Transverse colon (tissue), 4 donors: ENCODE measurements at regions not wholly inside any gene's neighbourhood (a gene's known extent, or its start where the extent isn't known, plus 50 kb on each side); places are given as distances from the start of the nearest gene placed in this dataset.

Experiments used
- DNase-seq: peaks from one replicate; pipeline ENCODE4 v3.0.0-alpha.2; 2019
- H3K27ac ChIP-seq, 4 donors: fragments of 200-600 bp; sonication (generic); 2 replicates each; pipeline ENCODE4 v1.5.1; 2016 to 2018; ENCODE audit warnings: inconsistent platforms in 4 of 4
- H3K27me3 ChIP-seq: fragments of 200-600 bp; sonication (generic); 2 replicates; pipeline ENCODE4 v1.5.1; 2017; ENCODE audit warnings: inconsistent platforms
- H3K36me3 ChIP-seq, 4 donors: fragments of 200-600 bp; sonication (generic); 2 replicates each; pipeline ENCODE4 v1.5.1; 2017 to 2019; ENCODE audit warnings: inconsistent platforms in 4 of 4
- H3K4me1 ChIP-seq, 4 donors: fragments of 200-600 bp; sonication (generic); 2 replicates each; pipeline ENCODE4 v1.5.1; 2017 to 2020; ENCODE audit warnings: inconsistent platforms in 4 of 4
- H3K4me3 ChIP-seq, 4 donors: fragments of 200-600 bp; sonication (generic); 1 replicate in 1 of 4; 2 replicates in 3 of 4; pipeline versions ENCODE4 v1.5.1 to v1.6.1; 2017 to 2019; ENCODE audit warnings: inconsistent platforms in 4 of 4
- H3K9me3 ChIP-seq, 2 donors: fragments of 200-600 bp; sonication (generic); 2 replicates each; pipeline ENCODE4 v1.5.1; 2017 to 2019; ENCODE audit warnings: inconsistent platforms in 2 of 2
- EP300 ChIP-seq: sonication (generic); formaldehyde crosslinking; IDR thresholded peaks from one replicate; pipeline ENCODE4 v1.6.1; 2017; ENCODE audit warnings: antibody characterized with exemption, low read depth
- POLR2A ChIP-seq: fragments of 450-650 bp; IDR thresholded peaks from one replicate; pipeline ENCODE4 v1.6.1; 2016; ENCODE audit warnings: antibody characterized with exemption, mild to moderate bottlenecking, moderate library complexity
- POLR2AphosphoS5 ChIP-seq, 3 donors: sonication (generic); formaldehyde crosslinking; IDR thresholded peaks; one replicate each; pipeline ENCODE4 v1.6.1; 2016; ENCODE audit warnings: antibody characterized with exemption in 3 of 3
- WGBS, 2 donors: methylation state at CpG; one replicate each; pipeline ENCODE4 v1.1.5; 2018; ENCODE audit warnings: low coverage in 1 of 2; 5-methylcytosine and 5-hydroxymethylcytosine counted together
- in situ Hi-C, 4 donors: fragments of 200-750 bp; cut with MboI; loops; one replicate each; pipeline versions ENCODE4 v1.15.0 to v1.15.1; 2017; ENCODE audit warnings: low sequenced_read_pairs in 3 of 4, low pct_ligation_motif_present in 1 of 4, low pct_unique_long_range_greater_than_20kb in 1 of 4
- intact Hi-C: fragments of 100-400 bp; cut with DNase I; formaldehyde crosslinking; loops from one replicate; pipeline ENCODE4 v1.15.1; 2023; ENCODE audit warnings: low total_unique reads
- TF ChIP-seq, protein P1 (sequence below), 5 experiments: fragments of 200-600 bp in 3 of 5; fragments of 450-650 bp in 2 of 5; sonication (generic) in 3 of 5; IDR thresholded peaks; 1 replicate in 2 of 5; 2 replicates in 3 of 5; pipeline ENCODE4 v1.5.1; 2016 to 2017; ENCODE audit warnings: antibody characterized with exemption in 5 of 5, inconsistent platforms in 3 of 5, mild to moderate bottlenecking in 2 of 5, moderate library complexity in 1 of 5

DNA sequence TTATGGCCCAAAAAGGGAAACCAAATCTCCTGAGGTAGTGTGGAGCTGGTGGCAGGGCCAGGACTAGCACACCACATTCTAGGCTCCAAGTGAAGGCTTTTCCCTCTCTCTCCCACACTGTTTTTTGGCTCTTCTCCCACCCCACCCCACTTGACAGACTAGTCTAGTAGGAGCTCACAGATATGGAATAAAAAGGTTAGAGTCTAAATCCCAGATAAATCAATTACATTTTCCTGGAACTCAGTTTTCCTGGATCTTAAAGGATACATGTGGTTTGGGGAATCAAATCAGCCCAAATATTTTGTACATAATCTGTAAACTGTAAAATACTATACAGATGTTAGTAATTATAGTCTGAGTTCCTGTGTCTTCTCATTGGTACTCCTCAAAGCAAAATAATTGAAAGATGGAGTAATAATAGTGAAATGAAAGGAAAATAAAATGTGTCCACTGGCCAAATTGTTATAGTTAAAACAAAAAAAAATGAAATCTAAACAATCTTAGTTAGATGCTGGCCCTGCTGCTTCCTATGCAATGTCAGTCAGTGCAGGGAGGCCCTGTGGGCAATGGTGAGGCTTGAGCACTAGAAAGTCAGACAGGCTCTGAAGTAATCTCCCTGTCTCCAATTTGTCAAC lies 370.4 kb upstream of the CPEB2 start:
- Histone ChIP-seq H3K4me1 (no peaks in the 10 kb centered on the region), H3K27ac (no peak overlapping the region), H3K9me3 (peaks cover 0 to 6% of the 10 kb centered on the region in 2 donors), H3K4me3 (no peak overlapping the region), H3K36me3 (no peaks in the 10 kb centered on the region), H3K27me3 (no peaks in the 10 kb centered on the region)
- TF ChIP-seq POLR2AphosphoS5 (IDR thresholded peaks at IDR 0.05): no peak
- no peak for DNase-seq
- intact Hi-C loops (no loop called here), in situ Hi-C loops (no loop called here)

DNA sequence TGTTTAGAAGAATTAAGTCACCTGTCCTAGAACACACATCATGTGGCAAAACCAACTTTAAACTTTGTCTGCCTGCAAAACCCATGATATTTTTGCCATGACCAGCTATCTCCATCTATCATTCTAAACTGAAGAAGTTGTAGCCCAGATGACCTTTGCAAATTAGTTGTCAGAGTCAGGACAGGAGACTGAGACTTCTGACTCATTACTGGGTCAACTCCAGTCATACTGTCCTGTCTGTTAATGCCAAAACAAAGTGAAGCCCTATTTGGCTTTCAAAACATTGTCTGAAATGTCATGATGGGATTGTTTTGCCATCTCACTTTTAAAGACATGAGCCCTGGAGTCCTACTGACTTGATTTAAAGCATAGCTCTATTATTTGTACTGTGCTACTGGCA lies 365.7 kb upstream of the CPEB2 start:
- intact Hi-C loops (no loop called here), in situ Hi-C loops (no loop called here)
- Histone ChIP-seq H3K9me3 (peaks cover 0 to 6% of the 10 kb centered on the region in 2 donors), H3K36me3 (no peaks in the 10 kb centered on the region), H3K27ac (no peak overlapping the region), H3K4me3 (no peak overlapping the region), H3K27me3 (no peaks in the 10 kb centered on the region), H3K4me1 (no peaks in the 10 kb centered on the region)
- TF ChIP-seq, protein P1, sequence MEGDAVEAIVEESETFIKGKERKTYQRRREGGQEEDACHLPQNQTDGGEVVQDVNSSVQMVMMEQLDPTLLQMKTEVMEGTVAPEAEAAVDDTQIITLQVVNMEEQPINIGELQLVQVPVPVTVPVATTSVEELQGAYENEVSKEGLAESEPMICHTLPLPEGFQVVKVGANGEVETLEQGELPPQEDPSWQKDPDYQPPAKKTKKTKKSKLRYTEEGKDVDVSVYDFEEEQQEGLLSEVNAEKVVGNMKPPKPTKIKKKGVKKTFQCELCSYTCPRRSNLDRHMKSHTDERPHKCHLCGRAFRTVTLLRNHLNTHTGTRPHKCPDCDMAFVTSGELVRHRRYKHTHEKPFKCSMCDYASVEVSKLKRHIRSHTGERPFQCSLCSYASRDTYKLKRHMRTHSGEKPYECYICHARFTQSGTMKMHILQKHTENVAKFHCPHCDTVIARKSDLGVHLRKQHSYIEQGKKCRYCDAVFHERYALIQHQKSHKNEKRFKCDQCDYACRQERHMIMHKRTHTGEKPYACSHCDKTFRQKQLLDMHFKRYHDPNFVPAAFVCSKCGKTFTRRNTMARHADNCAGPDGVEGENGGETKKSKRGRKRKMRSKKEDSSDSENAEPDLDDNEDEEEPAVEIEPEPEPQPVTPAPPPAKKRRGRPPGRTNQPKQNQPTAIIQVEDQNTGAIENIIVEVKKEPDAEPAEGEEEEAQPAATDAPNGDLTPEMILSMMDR (IDR thresholded peaks at IDR 0.05): no peak
- TF ChIP-seq EP300: no peak
- no peak for TF ChIP-seq POLR2AphosphoS5 (IDR thresholded peaks at IDR 0.05)
- TF ChIP-seq POLR2A: no peak
- no peak for DNase-seq

DNA sequence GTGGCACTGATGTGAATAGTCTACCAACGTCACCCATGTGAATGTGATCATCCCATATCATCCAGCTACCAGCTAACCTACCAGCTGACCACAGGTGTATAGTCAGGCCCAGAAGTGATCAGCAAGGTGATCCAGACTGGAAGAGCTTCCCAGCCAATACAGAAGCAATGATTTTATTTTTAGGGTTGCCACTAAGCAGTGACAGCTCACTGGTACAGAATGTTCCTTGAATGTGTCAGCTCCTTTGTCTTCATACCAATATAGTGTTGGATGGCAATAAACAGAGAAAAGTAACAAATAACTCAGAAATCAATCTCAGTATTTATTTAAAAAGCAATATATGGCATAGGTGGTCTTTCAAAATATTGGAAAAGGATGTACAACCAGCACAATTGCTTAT lies 361.8 kb upstream of the CPEB2 start:
- Histone ChIP-seq H3K27me3 (no peaks in the 10 kb centered on the region), H3K4me1 (no peaks in the 10 kb centered on the region), H3K9me3 (no peaks in the 10 kb centered on the region), H3K4me3 (no peak overlapping the region), H3K36me3 (no peaks in the 10 kb centered on the region), H3K27ac (no peak overlapping the region)
- TF ChIP-seq POLR2A: no peak
- TF ChIP-seq EP300: no peak
- no peak for TF ChIP-seq POLR2AphosphoS5 (IDR thresholded peaks at IDR 0.05)
- in situ Hi-C loops (no loop called here), intact Hi-C loops (no loop called here)
- 67% methylated on average over 1 of the region's 1 CpG; no CpG with 5 or more reads in 1 of the 2 donors for WGBS, 2 donors
- no peak for DNase-seq

DNA sequence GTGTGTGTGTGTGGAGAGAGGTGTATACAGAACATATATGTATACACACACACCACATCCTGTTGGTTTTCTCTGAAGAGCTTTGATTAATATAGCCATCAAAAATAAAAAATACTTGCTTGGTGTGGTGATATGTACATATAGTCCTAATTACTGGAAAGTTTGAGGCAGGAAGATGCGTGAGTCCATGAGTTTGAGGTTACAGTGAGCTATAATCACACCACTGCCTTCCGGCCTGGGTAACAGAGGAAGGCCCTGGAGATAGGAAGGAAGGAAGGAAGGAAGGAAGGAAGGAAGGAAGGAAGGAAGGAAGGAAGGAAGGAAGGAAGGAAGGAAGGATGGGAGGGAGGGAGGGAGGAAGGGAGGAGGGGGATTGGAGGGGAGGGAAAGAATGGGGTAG lies 360.4 kb upstream of the CPEB2 start:
- Histone ChIP-seq H3K27ac (no peak overlapping the region), H3K36me3 (no peaks in the 10 kb centered on the region), H3K4me3 (no peak overlapping the region), H3K27me3 (no peaks in the 10 kb centered on the region), H3K9me3 (no peaks in the 10 kb centered on the region), H3K4me1 (no peaks in the 10 kb centered on the region)
- no peak for DNase-seq
- intact Hi-C loops: no loop called here
- in situ Hi-C loops: no loop called here
- 60 to 62% methylated on average over 2 of the region's 2 CpGs for WGBS, 2 donors
- TF ChIP-seq POLR2AphosphoS5 (IDR thresholded peaks at IDR 0.05) (no peak), EP300 (no peak), POLR2A (no peak)
- TF ChIP-seq, protein P1 (IDR thresholded peaks at IDR 0.05): no peak

DNA sequence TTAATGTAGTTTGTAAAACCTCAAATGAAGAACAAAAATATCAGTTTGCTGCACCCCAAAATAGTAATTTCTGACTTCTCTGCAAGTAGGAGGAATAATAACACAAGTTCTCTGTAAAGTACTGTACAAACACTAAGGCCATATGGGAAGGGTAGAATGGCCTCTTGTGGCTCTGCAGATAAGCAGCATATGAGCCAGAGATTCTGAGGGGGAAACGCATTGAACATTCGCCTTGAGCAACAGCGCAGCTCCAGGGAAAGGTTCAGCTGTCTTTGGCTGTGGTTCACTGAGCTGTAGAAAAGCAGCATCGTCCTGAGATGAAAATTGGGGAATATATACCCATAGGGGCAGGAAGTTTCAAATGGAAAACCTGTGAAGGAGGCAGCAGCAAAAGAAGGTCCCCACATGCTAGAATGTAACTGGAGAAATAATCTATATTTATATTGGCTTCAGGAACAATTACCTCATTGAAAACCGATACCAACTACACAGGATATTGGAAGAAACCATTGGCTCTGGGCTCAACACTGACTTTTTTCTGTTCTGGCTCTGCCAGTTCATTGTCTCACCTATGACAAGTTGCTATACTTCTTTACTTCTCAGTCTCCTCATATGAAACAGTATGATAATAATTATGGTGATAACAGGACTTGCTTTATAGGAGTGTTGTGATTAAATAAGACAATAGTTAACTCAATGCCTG lies 357.6 kb upstream of the CPEB2 start:
- no peaks in the 10 kb centered on the region for H3K4me1 ChIP-seq
- no peaks in the 10 kb centered on the region for H3K36me3 ChIP-seq
- 78 to 83% methylated on average over 5 of the region's 5 CpGs for WGBS, 2 donors
- no peak for DNase-seq
- H3K9me3 ChIP-seq: no peaks in the 10 kb centered on the region
- in situ Hi-C loops: no loop called here
- intact Hi-C loops: no loop called here
- TF ChIP-seq POLR2AphosphoS5 (IDR thresholded peaks at IDR 0.05) (no peak), EP300 (no peak)
- TF ChIP-seq, protein P1 (IDR thresholded peaks at IDR 0.05): no peak
- H3K4me3 ChIP-seq: no peak overlapping the region
- no peak overlapping the region for H3K27ac ChIP-seq
- H3K27me3 ChIP-seq: no peaks in the 10 kb centered on the region
